ENCODE measurements at regions not wholly inside any gene's neighbourhood (a gene's known extent, or its start where the extent isn't known, plus 50 kb on each side); places are given as distances from the start of the nearest gene placed in this dataset.

- 0 out of 2 replicates have a peak, but pooled peaks cover 2% of the 10 kb centered on the region for H3K9me3 ChIP-seq (ENCODE audit: low read length)
- no peak overlapping the region for H3K27ac ChIP-seq (ENCODE audit: low read depth, low read length, poor library complexity, severe bottlenecking)
- no peaks in the 10 kb centered on the region for H3K36me3 ChIP-seq (ENCODE audit: insufficient read depth, low read length)
- H3K79me2 ChIP-seq (ENCODE audit: insufficient read depth, low read length) = no peaks in the 10 kb centered on the region
- H3F3A ChIP-seq (ENCODE audit: insufficient read depth, low read length) = no peaks in the 10 kb centered on the region
- no peaks in the 10 kb centered on the region for H4K20me1 ChIP-seq (ENCODE audit: insufficient read depth, low read length)
- no peak for TF ChIP-seq CTCF (IDR thresholded peaks at IDR 0.05; ENCODE audit: low read length)
- no peak for TF ChIP-seq EZH2 (IDR thresholded peaks at IDR 0.05; ENCODE audit: borderline replicate concordance, low read length)
- no peaks in the 10 kb centered on the region for H3K9me2 ChIP-seq (ENCODE audit: low read depth, low read length)
- H3K9ac ChIP-seq (ENCODE audit: low read length) = no peak overlapping the region
- no peak overlapping the region for H3K4me3 ChIP-seq (ENCODE audit: low read depth, low read length, poor library complexity, severe bottlenecking)
- H3K4me1 ChIP-seq (ENCODE audit: insufficient read depth, low read length, severe bottlenecking) = peaks cover 8% of the 10 kb centered on the region
- H3K27me3 ChIP-seq (ENCODE audit: insufficient read depth, low read length) = no peaks in the 10 kb centered on the region
- H3K4me2 ChIP-seq (ENCODE audit: low read length) = no peak overlapping the region
- no peak overlapping the region for H2AFZ ChIP-seq (ENCODE audit: low read length)
These were observed 1102.8 kb upstream of the GJE1 start for GRCh38 chr6:141029908-141030307.

- Histone ChIP-seq H4K20me1 (ENCODE audit: insufficient read depth, low read length) (no peaks in the 10 kb centered on the region), H3K4me1 (ENCODE audit: insufficient read depth, low read length, severe bottlenecking) (peaks cover 8% of the 10 kb centered on the region), H3F3A (ENCODE audit: insufficient read depth, low read length) (no peaks in the 10 kb centered on the region), H3K79me2 (ENCODE audit: insufficient read depth, low read length) (no peaks in the 10 kb centered on the region), H3K4me3 (ENCODE audit: low read depth, low read length, poor library complexity, severe bottlenecking) (no peak overlapping the region), H2AFZ (ENCODE audit: low read length) (no peak overlapping the region), H3K9ac (ENCODE audit: low read length) (no peak overlapping the region), H3K27me3 (ENCODE audit: insufficient read depth, low read length) (no peaks in the 10 kb centered on the region), H3K36me3 (ENCODE audit: insufficient read depth, low read length) (no peaks in the 10 kb centered on the region), H3K9me3 (ENCODE audit: low read length) (0 out of 2 replicates have a peak, but pooled peaks cover 2% of the 10 kb centered on the region), H3K9me2 (ENCODE audit: low read depth, low read length) (no peaks in the 10 kb centered on the region), H3K4me2 (ENCODE audit: low read length) (no peak overlapping the region), H3K27ac (ENCODE audit: low read depth, low read length, poor library complexity, severe bottlenecking) (no peak overlapping the region)
- TF ChIP-seq EZH2 (IDR thresholded peaks at IDR 0.05; ENCODE audit: borderline replicate concordance, low read length) (no peak), CTCF (IDR thresholded peaks at IDR 0.05; ENCODE audit: low read length) (no peak)
These were observed 1103.9 kb upstream of the GJE1 start for GRCh38 chr6:141028791-141029280.

GRCh38 chr6:141026504-141026903, 1106.2 kb upstream of the GJE1 start:
- no peaks in the 10 kb centered on the region for H3K36me3 ChIP-seq (ENCODE audit: insufficient read depth, low read length)
- H3K27ac ChIP-seq (ENCODE audit: low read depth, low read length, poor library complexity, severe bottlenecking) = no peak overlapping the region
- no peak for TF ChIP-seq EZH2 (IDR thresholded peaks at IDR 0.05; ENCODE audit: borderline replicate concordance, low read length)
- TF ChIP-seq CTCF (IDR thresholded peaks at IDR 0.05; ENCODE audit: low read length) = no peak

More at GRCh38 chr6:141026504-141026903, 1106.2 kb upstream of the GJE1 start:
- no peaks in the 10 kb centered on the region for H3K9me3 ChIP-seq (ENCODE audit: low read length)
- H3K9ac ChIP-seq (ENCODE audit: low read length) = no peak overlapping the region
- H3K27me3 ChIP-seq (ENCODE audit: insufficient read depth, low read length) = no peaks in the 10 kb centered on the region
- no peaks in the 10 kb centered on the region for H3F3A ChIP-seq (ENCODE audit: insufficient read depth, low read length)
- H2AFZ ChIP-seq (ENCODE audit: low read length) = no peak overlapping the region
- H3K9me2 ChIP-seq (ENCODE audit: low read depth, low read length) = no peaks in the 10 kb centered on the region
- peaks cover 7% of the 10 kb centered on the region for H3K4me1 ChIP-seq (ENCODE audit: insufficient read depth, low read length, severe bottlenecking)
- H3K4me2 ChIP-seq (ENCODE audit: low read length) = no peak overlapping the region
- H3K4me3 ChIP-seq (ENCODE audit: low read depth, low read length, poor library complexity, severe bottlenecking) = no peak overlapping the region
- H4K20me1 ChIP-seq (ENCODE audit: insufficient read depth, low read length) = no peaks in the 10 kb centered on the region
- no peaks in the 10 kb centered on the region for H3K79me2 ChIP-seq (ENCODE audit: insufficient read depth, low read length)
